NCI-H187 (cell line): ENCODE measurements at regions not wholly inside any gene's neighbourhood (a gene's known extent, or its start where the extent isn't known, plus 50 kb on each side); places are given as distances from the start of the nearest gene placed in this dataset.
"Not testable (repeated sequence)": the region's sequence is repeated elsewhere in the genome, so short reads cannot be mapped to it uniquely, and the experiment has no call there.

Experiments
- DNase-seq, 2 experiments: peaks; one replicate each; lab custom pipeline; 2025; lab: John Stamatoyannopoulos, UW

DNA sequence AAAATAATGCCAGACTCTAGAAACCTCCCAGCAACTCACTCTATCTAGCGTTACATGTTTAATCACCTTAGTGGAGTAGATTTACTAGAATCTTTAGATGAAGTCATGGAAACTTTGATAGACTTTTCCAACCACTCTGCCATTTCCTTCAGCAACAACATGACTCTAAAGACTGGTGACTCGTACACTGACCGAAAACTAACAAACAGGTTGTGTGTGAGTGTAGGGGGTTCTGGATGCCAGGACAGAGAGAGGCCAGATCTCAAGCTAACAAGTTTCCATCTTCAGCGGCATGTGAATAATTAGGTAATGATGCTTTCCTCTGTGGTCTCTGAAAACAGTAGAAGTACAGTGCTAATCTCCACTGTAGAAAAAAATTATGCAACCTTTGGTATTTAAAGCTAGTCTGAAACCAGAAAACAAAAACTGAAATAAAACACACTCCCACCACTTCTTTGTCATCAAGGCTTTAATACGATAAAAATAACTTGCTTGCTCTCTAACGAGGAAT, 286.4 kb downstream of the PRDM5 start:
- DNase-seq, result no peak

DNA sequence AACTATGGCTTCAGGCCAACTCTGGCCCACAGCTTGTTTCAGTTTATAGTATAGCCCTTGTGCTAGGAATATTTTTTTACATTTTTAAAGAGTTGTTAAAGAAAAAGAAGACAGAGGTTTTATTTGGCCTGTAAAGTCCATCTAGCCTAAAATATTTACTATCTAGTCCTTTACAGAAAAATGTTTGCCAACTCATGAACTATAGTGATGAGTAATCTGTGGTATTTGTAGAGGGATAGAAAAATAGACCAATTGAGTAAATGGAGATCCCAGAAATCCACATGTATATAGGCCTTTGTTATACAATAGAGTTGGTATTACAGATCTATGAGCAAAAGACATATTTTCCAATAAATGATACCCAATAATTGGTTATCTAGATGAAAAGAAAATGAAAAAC, 288.7 kb downstream of the PRDM5 start:
- DNase-seq, result no peak

DNA sequence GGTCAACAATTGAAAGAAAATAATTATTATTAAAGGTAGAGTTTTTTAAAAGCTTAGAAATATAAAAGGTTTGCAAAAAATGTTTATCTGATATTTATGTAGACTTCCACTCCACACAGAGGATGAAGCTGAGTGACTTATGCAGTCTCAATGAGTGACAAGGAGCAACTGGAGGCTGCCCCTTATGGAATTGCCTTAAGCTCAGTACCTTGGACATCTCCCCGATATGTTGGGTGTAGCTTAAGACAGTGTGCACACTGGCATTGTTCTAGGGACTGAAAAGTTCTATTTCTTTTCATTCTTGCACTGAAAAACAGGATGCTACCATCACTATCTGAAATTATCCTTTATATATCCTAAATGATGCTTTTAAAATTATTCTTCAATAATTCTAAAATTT, 292.1 kb downstream of the PRDM5 start:
- DNase-seq, result no peak

DNA sequence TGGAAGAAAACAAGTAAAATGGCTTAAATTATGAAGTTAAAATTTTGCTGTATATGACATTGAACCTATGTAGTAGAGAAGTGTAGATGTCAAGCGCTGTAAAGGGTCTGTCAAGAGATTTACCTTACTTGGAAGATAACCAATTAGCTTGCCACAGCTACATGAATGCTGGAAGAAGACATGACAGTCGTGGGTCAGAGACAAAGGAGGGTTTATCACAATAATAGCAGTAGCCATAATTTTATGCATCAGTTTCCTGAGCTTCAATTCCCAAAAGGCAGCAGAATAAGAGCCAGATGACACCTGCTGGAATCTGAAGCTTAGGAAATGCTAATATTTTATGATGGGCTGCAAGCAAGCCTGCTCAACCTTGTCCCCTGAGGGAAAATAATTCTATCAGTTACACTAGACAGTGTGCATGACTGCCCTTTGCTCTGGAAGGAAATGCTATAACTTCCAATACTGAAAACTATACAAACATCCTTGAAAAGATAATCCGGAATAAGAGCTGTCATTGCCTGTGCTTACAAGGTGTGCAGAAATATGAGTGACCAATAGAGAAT, 292.9 kb downstream of the PRDM5 start:
- DNase-seq, result no peak

DNA sequence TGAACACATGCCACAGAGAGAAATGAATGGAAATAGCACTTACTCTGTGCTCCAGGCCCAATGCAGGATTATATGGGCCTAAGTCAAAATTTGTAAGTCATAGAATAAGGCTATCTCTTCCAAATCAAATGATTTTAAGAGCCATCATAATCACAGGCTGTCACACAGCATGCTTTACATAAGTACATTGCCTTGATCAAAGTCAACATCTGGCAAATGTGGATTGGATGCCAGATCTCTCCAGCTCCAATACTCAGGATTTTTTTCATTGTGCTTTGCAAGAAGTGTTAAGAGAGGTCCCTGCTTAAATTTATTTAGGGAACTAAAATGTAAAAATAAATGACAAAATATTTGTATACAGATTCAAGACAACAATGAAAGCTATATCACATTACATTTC, 299.9 kb downstream of the PRDM5 start:
- no peak for DNase-seq

DNA sequence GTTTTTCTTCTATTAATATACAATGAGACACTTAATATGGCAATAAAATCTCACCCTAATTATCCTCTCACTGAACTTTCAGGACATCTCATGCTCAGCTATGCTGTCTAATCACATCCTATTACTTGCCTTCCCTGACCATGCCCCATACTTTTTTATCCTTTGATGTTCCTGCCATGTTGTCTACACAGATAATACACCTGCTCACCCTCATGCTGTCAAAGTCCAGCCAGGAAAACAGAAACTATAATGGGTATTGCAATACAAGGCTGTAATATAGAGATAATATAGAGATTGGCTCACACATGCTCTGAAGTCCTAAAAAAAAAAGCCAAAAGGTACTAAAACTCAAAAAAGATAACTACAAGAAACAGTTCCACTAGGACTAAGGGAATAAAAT, 305.4 kb downstream of the PRDM5 start:
- DNase-seq, result no peak

DNA sequence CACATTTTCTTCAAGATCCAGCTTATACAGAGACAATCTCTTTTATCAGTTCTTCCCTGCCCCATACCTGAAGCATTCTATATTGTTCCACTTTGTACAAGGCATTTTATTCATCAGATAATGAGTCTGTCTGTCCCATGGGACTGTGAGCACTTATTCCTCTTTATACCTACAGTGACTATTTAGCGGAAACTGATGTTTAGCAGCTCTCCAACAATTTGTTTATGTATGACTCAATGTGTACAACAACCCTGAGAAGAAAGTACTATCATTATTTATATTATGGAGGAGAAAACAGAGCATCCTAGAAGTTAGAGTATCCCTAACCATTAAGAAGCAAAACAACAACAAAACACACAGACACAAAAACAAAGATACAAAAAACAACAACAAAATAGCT, 306.5 kb downstream of the PRDM5 start:
- no peak for DNase-seq

GRCh38 chr4:120613778-120614177, 308.7 kb downstream of the PRDM5 start:
- no peak for DNase-seq

DNA sequence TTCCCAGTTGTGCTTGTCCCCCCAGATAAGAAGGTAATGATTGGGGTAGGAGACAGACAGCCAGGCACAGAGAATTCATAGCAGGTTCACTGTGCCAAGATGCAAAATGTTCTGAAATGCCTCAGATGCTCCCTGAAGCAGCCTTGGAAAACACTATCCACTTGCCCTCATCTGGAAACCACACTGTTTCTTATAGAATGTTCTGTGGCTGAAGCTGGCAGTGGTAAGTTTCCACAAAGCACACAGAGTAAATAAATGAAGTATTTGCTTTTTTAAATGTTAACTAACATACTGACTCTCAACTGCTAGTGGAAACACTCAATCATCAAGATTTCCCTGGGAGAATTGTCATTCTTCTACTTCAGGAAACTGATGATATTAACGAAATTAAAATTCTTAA, 311.4 kb downstream of the PRDM5 start:
- DNase-seq, result no peak

GRCh38 chr4:120591038-120591437, 331.5 kb downstream of the PRDM5 start:
- DNase-seq, result no peak

DNA sequence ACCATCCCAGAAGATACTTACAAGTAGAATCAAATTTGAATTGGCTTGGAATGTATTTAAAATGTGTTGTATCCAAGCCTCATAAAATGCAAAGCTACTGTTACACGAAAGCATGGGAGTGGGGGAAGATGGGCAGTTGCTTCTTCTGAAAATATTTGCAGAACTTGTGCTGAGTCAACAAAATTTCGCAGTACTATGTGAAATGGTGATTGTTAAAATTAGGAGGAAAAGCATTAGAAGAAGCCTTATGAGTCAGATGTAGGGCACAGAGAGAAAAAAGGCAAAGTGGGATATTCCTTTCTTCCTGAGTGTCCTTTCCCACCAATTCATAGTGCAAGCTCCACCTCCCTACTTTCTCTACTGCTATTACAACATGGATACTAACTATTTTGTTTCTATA, 332.7 kb downstream of the PRDM5 start:
- no peak for DNase-seq

DNA sequence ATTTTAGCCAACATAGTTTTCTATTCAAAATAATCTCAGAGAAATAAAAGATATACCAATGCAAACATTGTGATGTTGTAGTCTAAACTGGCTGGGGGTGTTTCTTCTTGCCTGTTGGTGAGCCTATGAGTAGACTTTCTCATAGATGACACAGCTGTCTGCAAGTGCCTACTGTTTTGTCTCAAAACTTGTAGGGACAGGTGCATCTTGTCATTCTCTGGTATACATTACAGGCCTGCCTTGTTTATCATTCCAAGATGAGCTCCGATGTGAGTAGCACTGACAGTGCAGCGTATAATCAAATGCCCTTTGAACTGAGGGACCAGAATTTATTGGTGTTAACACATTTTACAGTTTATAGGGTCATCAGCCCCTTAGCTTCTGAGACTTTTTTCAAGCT, 353.8 kb downstream of the PRDM5 start:
- no peak for DNase-seq

- no peak for DNase-seq
These were observed 360.9 kb downstream of the PRDM5 start for GRCh38 chr4:120561648-120562047.

DNA sequence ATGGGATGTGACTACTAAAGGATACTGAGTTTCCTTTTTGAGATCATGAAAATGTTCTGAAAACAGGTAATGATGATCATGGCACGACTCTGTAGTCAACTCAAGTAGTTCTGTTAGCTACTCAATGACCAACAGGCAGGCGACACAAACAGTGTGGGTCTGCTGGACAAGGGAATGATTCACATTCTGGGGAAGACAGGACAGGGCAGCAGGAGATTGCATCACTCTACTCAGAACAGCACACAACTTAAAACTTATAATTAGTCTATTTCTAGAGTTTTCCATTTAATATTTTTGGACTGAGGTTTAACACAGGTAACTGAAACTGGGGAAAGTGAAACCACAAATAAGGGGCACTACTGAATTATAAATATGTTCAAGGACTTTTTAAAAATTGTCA, 365.2 kb downstream of the PRDM5 start:
- DNase-seq, result no peak

DNA sequence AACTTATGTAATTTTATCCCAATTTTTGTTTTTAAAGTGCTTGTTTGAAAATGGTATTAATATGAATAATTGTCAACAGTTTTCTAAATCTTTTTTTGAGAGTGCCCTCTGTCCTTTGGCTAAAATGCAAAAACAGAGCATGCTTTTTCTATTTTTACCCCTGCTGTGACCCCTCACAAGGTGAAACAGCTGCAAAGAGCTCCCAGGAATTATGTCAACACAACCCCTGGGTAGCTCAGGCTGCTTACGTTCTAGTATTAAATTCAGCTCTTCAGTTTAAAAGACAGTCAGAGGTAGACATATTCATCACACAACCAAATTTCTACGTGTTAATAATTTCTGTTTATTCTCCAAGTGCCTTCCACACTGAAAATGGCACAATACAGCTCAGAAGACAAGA, 367.5 kb downstream of the PRDM5 start:
- DNase-seq, result no peak

DNA sequence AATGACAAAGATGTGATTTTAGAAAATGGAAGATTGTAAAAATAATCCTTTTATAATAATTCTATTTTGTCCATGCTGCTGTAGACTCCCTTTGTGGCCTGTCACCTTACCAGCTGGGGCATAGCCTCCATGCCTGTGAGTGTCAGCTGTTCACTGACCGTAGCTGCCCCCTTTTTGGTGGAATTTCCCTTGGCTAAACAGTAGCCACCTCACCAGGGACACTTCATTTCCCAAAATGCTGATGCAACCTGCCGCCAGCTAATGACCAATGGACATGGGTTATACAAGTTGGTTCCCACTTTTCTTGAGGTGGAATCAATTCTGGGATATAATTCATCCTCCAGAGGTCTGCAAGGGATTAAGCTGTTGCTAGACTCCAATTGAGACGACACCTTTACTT, 368.4 kb downstream of the PRDM5 start:
- DNase-seq, result no peak

- DNase-seq, result not testable (repeated sequence)
These were observed 371.8 kb downstream of the PRDM5 start for GRCh38 chr4:120550624-120551220.

DNA sequence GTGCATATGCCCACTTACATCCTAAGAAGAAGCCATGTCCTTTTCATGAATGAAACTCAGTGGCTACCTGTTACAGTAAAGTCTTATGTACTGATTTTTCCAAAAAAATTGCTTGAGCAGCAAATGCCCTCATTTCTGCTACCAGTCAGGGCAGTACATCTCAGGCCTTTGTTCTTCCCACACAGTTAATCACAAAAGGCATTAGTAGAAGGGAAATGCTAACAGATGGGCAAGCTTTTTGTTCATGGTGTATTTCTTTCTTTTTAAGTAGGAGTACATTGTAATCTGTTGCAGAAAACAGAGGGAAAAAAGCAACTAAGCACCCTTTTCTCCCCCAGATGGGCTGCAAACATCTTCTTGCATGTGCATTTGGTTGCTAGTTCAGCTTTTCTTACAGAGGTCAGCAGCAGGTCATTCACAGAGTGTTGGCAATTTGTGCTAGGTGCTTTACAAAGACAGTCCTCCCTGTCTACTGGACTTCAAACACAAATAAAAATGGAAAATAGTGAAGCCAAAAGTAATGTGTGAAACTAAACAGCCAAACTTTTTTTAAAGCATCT, 373.4 kb downstream of the PRDM5 start:
- no peak for DNase-seq

- no peak for DNase-seq
These were observed 377.1 kb downstream of the PRDM5 start for GRCh38 chr4:120545391-120545790.

DNA sequence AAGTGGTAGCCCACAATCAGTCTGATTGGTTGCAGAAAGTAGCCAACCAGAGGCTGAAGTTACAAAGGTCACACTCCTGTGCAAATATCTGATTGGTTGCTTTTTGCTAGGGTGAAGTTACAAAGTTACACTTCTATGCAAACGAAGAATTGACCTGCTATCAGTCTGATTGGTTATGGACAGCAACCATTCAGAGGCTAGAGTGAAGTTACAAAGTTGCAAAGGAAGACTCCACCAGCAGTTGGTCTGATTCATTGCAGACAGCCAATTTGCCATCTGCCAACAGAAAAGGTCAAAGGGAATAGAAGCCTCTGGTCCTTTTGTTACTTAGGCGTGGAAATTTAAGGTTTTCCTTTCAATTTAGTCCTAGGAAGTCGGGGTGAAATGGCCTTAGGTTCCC, 377.7 kb downstream of the PRDM5 start:
- DNase-seq, result no peak

- DNase-seq, result no peak
These were observed 381.9 kb downstream of the PRDM5 start for GRCh38 chr4:120540625-120541024.

DNA sequence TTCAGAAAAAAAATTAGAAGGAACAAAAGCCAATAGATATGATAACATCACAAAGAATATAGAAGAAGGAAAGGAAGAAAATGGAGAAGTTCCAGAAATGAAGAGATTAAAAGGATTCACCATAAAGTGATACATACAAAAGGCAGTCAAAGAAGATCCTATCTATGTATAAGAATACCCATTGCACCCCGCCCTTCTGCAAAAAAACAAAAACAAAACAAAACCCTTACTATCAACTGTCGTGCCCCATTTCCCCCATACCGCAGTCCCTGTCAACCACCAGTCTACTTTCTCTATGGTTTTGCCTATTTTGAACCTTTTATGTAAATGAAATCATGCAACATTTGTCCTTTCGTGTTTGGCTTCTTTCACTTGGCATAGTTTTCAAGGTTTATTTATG, 385.6 kb downstream of the PRDM5 start:
- no peak for DNase-seq

DNA sequence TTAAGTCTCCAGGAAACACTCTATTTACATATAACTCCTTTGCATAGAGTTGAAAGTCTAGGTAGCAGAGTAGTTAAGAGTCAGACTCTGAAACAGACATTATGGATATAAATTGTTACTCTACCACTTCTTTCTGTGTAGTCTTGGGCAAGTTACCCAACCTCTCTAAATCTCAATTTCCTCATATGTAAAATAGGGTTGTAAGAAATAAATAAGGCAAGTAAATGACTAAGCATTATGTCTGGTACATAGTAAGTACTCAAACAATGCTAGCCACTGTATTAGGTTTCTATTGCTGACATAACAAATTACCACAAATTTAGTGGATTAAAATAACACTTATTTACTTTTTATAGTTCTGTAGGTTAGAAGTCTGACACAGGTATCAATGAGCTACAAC, 394.1 kb downstream of the PRDM5 start:
- DNase-seq, result no peak

DNA sequence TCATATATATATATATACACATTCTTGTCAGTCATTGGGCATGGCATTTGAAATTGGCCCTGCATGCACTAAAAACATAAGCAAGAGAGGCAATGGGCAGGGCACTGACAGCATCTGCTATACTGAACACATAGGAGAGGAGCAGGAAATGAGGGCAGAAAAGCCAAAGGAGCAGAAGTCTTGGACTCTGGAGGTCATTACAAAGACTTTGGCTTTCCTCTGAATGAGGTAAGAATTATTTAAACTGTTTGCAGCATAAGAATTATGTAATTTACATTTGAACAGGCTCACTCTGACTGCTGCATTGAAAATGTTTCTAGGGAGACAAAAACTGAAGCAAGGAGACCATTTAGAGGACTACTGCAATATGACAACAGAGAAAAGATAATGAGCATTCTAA, 396.5 kb downstream of the PRDM5 start:
- no peak for DNase-seq
